Cardiac muscle cell (in vitro differentiated cells and primary cell): ENCODE measurements at regions not wholly inside any gene's neighbourhood (a gene's known extent, or its start where the extent isn't known, plus 50 kb on each side); places are given as distances from the start of the nearest gene placed in this dataset.

Source experiments
- DNase-seq, 2 donors: peaks; one replicate each; pipeline versions ENCODE4 v3.0.0 to v3.0.0-alpha.2; 2010 to 2017; ENCODE audit warnings: low read depth in 1 of 2, low spot score in 1 of 2
- H3K27ac ChIP-seq: fragments of 200-600 bp; sonication (generic); 2 replicates; pipeline ENCODE4 v1.5.1; 2016
- H3K27me3 ChIP-seq: fragments of 200-600 bp; sonication (generic); 2 replicates; pipeline ENCODE4 v1.6.0; 2016; ENCODE audit warnings: control low read depth
- H3K36me3 ChIP-seq: fragments of 200-600 bp; sonication (generic); 2 replicates; pipeline ENCODE4 v1.5.1; 2016; ENCODE audit warnings: control low read depth
- H3K4me1 ChIP-seq: fragments of 200-600 bp; sonication (generic); 2 replicates; pipeline ENCODE4 v1.8.1; 2017; ENCODE audit warnings: low read depth, mild to moderate bottlenecking, mixed run types
- H3K4me3 ChIP-seq: fragments of 200-600 bp; sonication (generic); 2 replicates; pipeline ENCODE4 v1.5.1; 2016; ENCODE audit warnings: mild to moderate bottlenecking
- H3K9me3 ChIP-seq: fragments of 200-600 bp; sonication (generic); 2 replicates; pipeline ENCODE4 v1.5.1; 2017; ENCODE audit warnings: low read depth, mild to moderate bottlenecking, control low read depth
- CTCF ChIP-seq: IDR thresholded peaks from 2 replicates; pipeline ENCODE4 v1.5.1; 2012; ENCODE audit warnings: low read depth, mild to moderate bottlenecking, low read length

DNA sequence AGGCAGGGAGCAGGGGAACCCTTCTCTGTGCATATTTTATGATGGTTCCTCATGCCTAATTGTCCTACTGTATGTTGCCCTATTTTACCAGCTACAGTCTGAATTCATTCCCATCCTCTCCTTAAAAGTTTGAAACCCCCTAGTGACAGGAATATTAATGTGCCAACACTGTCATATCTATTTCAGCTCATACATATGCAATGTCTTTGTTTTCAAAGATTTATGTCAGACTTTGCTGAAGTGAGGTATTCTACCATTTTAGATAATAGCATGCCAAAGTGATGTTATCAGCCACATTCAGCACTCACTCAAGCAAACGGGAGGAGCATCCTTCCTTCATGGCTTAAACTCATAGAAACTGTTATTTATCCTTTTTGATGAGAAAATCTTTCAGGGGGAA, 696.5 kb downstream of the NR2F1-AS1 start:
- Histone ChIP-seq H3K4me1 (no peaks in the 10 kb centered on the region), H3K27ac (no peak overlapping the region), H3K9me3 (no peaks in the 10 kb centered on the region), H3K36me3 (no peaks in the 10 kb centered on the region), H3K27me3 (peaks cover 74% of the 10 kb centered on the region), H3K4me3 (no peak overlapping the region)
- TF ChIP-seq CTCF: no peak
- no peak for DNase-seq

- Histone ChIP-seq H3K4me1 (no peaks in the 10 kb centered on the region), H3K36me3 (no peaks in the 10 kb centered on the region), H3K4me3 (no peak overlapping the region), H3K27me3 (peaks cover 61% of the 10 kb centered on the region), H3K9me3 (no peaks in the 10 kb centered on the region), H3K27ac (no peak overlapping the region)
- DNase-seq: no peak
- no peak for TF ChIP-seq CTCF
Measured at GRCh38 chr5:92879806-92880543, 701.0 kb downstream of the NR2F1-AS1 start.

DNA sequence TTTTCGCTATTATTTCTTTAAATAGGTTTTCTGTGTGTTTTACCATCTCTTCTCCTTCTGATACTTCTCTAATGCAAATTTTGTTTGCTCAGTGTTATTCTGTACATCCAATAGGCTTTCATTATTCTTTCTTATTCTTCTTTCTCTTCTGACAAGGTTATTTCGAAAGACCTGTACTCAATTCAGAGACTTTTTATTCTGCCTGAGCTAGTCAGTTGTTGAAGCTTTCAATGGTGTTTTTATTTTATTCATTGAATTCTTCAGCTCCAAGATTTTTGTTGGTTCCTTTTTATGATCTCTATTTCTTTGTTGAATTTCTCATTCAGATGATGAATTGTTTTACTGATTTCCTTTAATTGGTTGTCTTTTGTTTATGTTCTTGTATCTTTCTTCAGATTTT, 706.2 kb downstream of the NR2F1-AS1 start:
- H3K4me1 ChIP-seq: no peaks in the 10 kb centered on the region
- no peak for TF ChIP-seq CTCF
- H3K4me3 ChIP-seq: no peak overlapping the region
- no peak overlapping the region for H3K27ac ChIP-seq
- DNase-seq: no peak
- no peaks in the 10 kb centered on the region for H3K9me3 ChIP-seq
- H3K36me3 ChIP-seq: no peaks in the 10 kb centered on the region
- H3K27me3 ChIP-seq: peaks cover 11% of the 10 kb centered on the region

GRCh38 chr5:92868442-92868841, 712.6 kb downstream of the NR2F1-AS1 start:
- TF ChIP-seq CTCF: no peak
- no peak overlapping the region for H3K27ac ChIP-seq
- no peaks in the 10 kb centered on the region for H3K36me3 ChIP-seq
- H3K27me3 ChIP-seq: peaks cover 9% of the 10 kb centered on the region
- no peaks in the 10 kb centered on the region for H3K4me1 ChIP-seq
- no peak for DNase-seq
- no peak overlapping the region for H3K4me3 ChIP-seq
- no peaks in the 10 kb centered on the region for H3K9me3 ChIP-seq

GRCh38 chr5:92864591-92864990, 716.4 kb downstream of the NR2F1-AS1 start:
- H3K27me3 ChIP-seq: peaks cover 16% of the 10 kb centered on the region
- H3K36me3 ChIP-seq: no peaks in the 10 kb centered on the region
- H3K4me1 ChIP-seq: no peaks in the 10 kb centered on the region
- no peak overlapping the region for H3K27ac ChIP-seq
- no peaks in the 10 kb centered on the region for H3K9me3 ChIP-seq
- DNase-seq: no peak
- no peak for TF ChIP-seq CTCF
- H3K4me3 ChIP-seq: no peak overlapping the region
